NB4 (cell line): ENCODE measurements at regions not wholly inside any gene's neighbourhood (a gene's known extent, or its start where the extent isn't known, plus 50 kb on each side); places are given as distances from the start of the nearest gene placed in this dataset.

Experiments used
- DNase-seq: peaks from one replicate; pipeline ENCODE4 v3.0.0; 2010; ENCODE audit warnings: low read depth
- H3K4me3 ChIP-seq: one replicate; pipeline ENCODE4 v1.5.1; 2011; ENCODE audit warnings: mild to moderate bottlenecking, low read depth, low read length, moderate library complexity
- CTCF ChIP-seq: IDR thresholded peaks from one replicate; pipeline ENCODE4 v1.5.1; 2012; ENCODE audit warnings: low read depth, low read length
- MAX ChIP-seq: IDR thresholded peaks from 2 replicates; pipeline ENCODE4 v1.6.1; 2011; ENCODE audit warnings: low read depth, low read length
- MYC ChIP-seq: IDR thresholded peaks from 2 replicates; pipeline ENCODE4 v1.6.1; 2011; ENCODE audit warnings: low read depth, low read length
- POLR2A ChIP-seq: IDR thresholded peaks from 2 replicates; pipeline ENCODE4 v1.6.1; 2011; ENCODE audit warnings: mild to moderate bottlenecking; ENCODE audit not compliant: insufficient read length; ENCODE audit errors: extremely low read depth

GRCh38 chr13:60990032-60990733 lies 425.5 kb downstream of the PCDH20 start:
- peak; percentile 52 for DNase-seq

GRCh38 chr13:60986301-60986700 lies 429.3 kb downstream of the PCDH20 start:
- no peak overlapping the region for H3K4me3 ChIP-seq
- no peak for DNase-seq
- no peak for TF ChIP-seq MAX

More at GRCh38 chr13:60990032-60990733, 425.5 kb downstream of the PCDH20 start:
- H3K4me3 ChIP-seq = no peak overlapping the region
- TF ChIP-seq MAX (no peak), CTCF (peak; percentile 52), POLR2A (no peak), MYC (no peak)

GRCh38 chr13:60981407-60981806 lies 434.2 kb downstream of the PCDH20 start:
- no peak for DNase-seq

GRCh38 chr13:60976367-60976766 lies 439.3 kb downstream of the PCDH20 start:
- H3K4me3 ChIP-seq = no peak overlapping the region

More at GRCh38 chr13:60981407-60981806, 434.2 kb downstream of the PCDH20 start:
- TF ChIP-seq POLR2A = no peak
- TF ChIP-seq MAX = no peak
- TF ChIP-seq MYC = no peak
- TF ChIP-seq CTCF = no peak
- H3K4me3 ChIP-seq = no peak overlapping the region

GRCh38 chr13:60974296-60974695 lies 441.4 kb downstream of the PCDH20 start:
- DNase-seq = no peak
- TF ChIP-seq POLR2A (no peak), MYC (no peak), MAX (no peak), CTCF (no peak)
- no peak overlapping the region for H3K4me3 ChIP-seq

More at GRCh38 chr13:60976367-60976766, 439.3 kb downstream of the PCDH20 start:
- TF ChIP-seq CTCF (no peak), POLR2A (no peak), MAX (no peak), MYC (no peak)
- no peak for DNase-seq

- H3K4me3 ChIP-seq = no peak overlapping the region
- TF ChIP-seq CTCF (no peak), MYC (no peak), POLR2A (no peak), MAX (no peak)
- DNase-seq = no peak
Observed at GRCh38 chr13:60973529-60973928, 442.1 kb downstream of the PCDH20 start.
